Activated CD4-positive, CD25-positive, alpha-beta regulatory T cell treated with anti-CD3 and anti-CD28 coated beads, Interleukin-2, amount 50 U/mL, for 72 hours (primary cell): ENCODE measurements at regions not wholly inside any gene's neighbourhood (a gene's known extent, or its start where the extent isn't known, plus 50 kb on each side); places are given as distances from the start of the nearest gene placed in this dataset.

Experiments
- DNase-seq: peaks from one replicate; pipeline ENCODE4 v3.0.0; 2021

- DNase-seq = no peak
Measured at GRCh38 chr16:55179852-55180585, 144.0 kb upstream of the IRX6 start.

- no peak for DNase-seq
Measured at GRCh38 chr16:55184052-55184451, 140.0 kb upstream of the IRX6 start.

GRCh38 chr16:55184619-55185018, 139.4 kb upstream of the IRX6 start:
- DNase-seq = no peak

- DNase-seq = no peak
Measured at GRCh38 chr16:55189224-55189623, 134.8 kb upstream of the IRX6 start.

GRCh38 chr16:55189682-55190636, 134.0 kb upstream of the IRX6 start:
- no peak for DNase-seq

GRCh38 chr16:55192734-55193133, 131.3 kb upstream of the IRX6 start:
- no peak for DNase-seq

GRCh38 chr16:55203570-55203969, 120.4 kb upstream of the IRX6 start:
- DNase-seq = no peak

- DNase-seq = no peak
Measured at GRCh38 chr16:55204069-55204468, 119.9 kb upstream of the IRX6 start.

GRCh38 chr16:55204923-55205322, 119.1 kb upstream of the IRX6 start:
- DNase-seq = no peak

GRCh38 chr16:55207693-55208428, 116.1 kb upstream of the IRX6 start:
- DNase-seq = no peak

GRCh38 chr16:55209626-55210025, 114.4 kb upstream of the IRX6 start:
- no peak for DNase-seq

- no peak for DNase-seq
Measured at GRCh38 chr16:55212791-55213190, 111.2 kb upstream of the IRX6 start.

- no peak for DNase-seq
Measured at GRCh38 chr16:55214412-55214811, 109.6 kb upstream of the IRX6 start.

- DNase-seq = no peak
Measured at GRCh38 chr16:55214974-55215494, 109.0 kb upstream of the IRX6 start.

- DNase-seq = no peak
Measured at GRCh38 chr16:55217392-55217791, 106.6 kb upstream of the IRX6 start.

- DNase-seq = no peak
Measured at GRCh38 chr16:55221836-55222235, 102.2 kb upstream of the IRX6 start.

GRCh38 chr16:55222486-55222885, 101.5 kb upstream of the IRX6 start:
- no peak for DNase-seq

- DNase-seq = no peak
Measured at GRCh38 chr16:55225972-55226542, 97.9 kb upstream of the IRX6 start.

GRCh38 chr16:55232822-55233221, 91.2 kb upstream of the IRX6 start:
- DNase-seq = no peak

GRCh38 chr16:55233464-55233863, 90.5 kb upstream of the IRX6 start:
- DNase-seq = no peak

- DNase-seq = no peak
Measured at GRCh38 chr16:55236655-55237054, 87.3 kb upstream of the IRX6 start.

- no peak for DNase-seq
Measured at GRCh38 chr16:55239723-55240122, 84.3 kb upstream of the IRX6 start.

GRCh38 chr16:55240888-55241287, 83.1 kb upstream of the IRX6 start:
- no peak for DNase-seq
